Peyer's patch (tissue), 4 donors: ENCODE measurements at regions not wholly inside any gene's neighbourhood (a gene's known extent, or its start where the extent isn't known, plus 50 kb on each side); places are given as distances from the start of the nearest gene placed in this dataset.

Experiments used
- POLR2A ChIP-seq, 2 donors: fragments of 450-650 bp; IDR thresholded peaks; one replicate each; pipeline ENCODE4 v1.5.1; 2017; ENCODE audit warnings: antibody characterized with exemption in 2 of 2, mild to moderate bottlenecking in 2 of 2, moderate library complexity in 2 of 2
- TF ChIP-seq, protein P1 (sequence below), 6 experiments: fragments of 450-650 bp in 4 of 6; fragments of 200-600 bp in 2 of 6; sonication (generic) in 1 of 6; IDR thresholded peaks; one replicate each; pipeline ENCODE4 v1.5.1; 2017 to 2019; ENCODE audit warnings: antibody characterized with exemption in 6 of 6, mild to moderate bottlenecking in 3 of 6, moderate library complexity in 1 of 6

DNA sequence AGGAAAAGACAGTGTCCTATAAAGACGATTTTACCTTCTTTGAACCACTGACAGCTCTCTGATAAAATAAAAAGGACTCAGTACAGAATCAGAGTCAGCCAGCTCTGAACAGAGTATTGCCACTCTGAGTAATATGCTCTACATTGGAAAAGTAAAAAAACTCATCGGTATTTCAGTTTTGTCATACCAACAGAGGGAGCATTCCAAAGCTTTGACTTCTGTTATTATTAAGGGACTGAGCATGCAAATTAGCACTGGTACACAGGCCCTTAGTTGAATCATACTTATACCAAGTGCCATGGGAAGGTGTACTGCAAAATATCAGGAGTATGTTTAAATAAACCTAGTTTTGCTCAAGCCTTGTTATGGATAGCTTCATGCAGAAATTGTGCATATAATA, 509.0 kb upstream of the KIF2B start:
- TF ChIP-seq, protein P1, sequence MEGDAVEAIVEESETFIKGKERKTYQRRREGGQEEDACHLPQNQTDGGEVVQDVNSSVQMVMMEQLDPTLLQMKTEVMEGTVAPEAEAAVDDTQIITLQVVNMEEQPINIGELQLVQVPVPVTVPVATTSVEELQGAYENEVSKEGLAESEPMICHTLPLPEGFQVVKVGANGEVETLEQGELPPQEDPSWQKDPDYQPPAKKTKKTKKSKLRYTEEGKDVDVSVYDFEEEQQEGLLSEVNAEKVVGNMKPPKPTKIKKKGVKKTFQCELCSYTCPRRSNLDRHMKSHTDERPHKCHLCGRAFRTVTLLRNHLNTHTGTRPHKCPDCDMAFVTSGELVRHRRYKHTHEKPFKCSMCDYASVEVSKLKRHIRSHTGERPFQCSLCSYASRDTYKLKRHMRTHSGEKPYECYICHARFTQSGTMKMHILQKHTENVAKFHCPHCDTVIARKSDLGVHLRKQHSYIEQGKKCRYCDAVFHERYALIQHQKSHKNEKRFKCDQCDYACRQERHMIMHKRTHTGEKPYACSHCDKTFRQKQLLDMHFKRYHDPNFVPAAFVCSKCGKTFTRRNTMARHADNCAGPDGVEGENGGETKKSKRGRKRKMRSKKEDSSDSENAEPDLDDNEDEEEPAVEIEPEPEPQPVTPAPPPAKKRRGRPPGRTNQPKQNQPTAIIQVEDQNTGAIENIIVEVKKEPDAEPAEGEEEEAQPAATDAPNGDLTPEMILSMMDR (IDR thresholded peaks at IDR 0.05), result no peak
- TF ChIP-seq POLR2A (IDR thresholded peaks at IDR 0.05), result no peak
